ENCODE measurements at regions not wholly inside any gene's neighbourhood (a gene's known extent, or its start where the extent isn't known, plus 50 kb on each side); places are given as distances from the start of the nearest gene placed in this dataset.
A peak's percentile ranks its signal among the peaks of the same experiment; 100 is the strongest.

DNA sequence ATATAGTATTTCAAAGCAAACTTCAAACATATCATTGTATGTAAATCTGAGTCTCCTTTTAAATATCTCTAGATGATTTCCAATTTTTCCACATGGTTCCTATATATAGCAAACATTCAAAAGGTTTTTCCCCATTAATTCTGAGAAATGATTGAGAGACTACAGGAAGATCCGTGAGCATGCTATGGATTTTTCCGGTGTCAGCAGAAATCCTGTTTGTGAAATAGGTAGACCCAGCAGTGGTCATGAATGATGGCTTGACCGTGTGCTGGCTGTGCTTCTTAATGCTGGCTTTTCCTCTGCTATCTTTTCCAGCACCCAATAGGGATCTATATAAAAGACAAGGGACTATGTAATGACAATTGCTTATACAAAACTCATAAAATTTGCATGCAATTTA, 485.3 kb downstream of the PSAT1 start:
- in situ Hi-C loops (cut with HindIII; ENCODE audit: low pct_unique_long_range_greater_than_20kb, low sequenced_read_pairs) = no loop called here
- no peak for DNase-seq (ENCODE audit: low read depth)

DNA sequence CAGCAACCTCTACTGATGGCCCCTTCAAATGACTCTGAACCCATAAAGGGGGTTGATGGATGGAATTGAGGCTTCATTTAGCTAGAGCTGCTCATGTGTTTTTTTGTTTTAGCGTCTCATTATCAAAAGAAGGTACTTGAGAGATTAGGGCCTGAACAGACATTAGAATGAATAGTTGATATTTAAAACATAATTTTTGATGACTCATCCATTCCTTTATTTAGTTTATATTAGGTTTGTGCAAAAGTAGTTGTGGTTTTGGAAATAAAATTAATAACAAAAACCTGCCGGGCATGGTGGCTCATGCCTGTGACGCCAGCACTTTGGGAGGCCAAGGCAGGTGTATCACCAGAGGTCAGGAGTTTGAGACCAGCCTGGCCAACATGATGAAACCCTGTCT, 485.9 kb downstream of the PSAT1 start:
- DNase-seq (ENCODE audit: low read depth) = no peak
- in situ Hi-C loops (cut with HindIII; ENCODE audit: low pct_unique_long_range_greater_than_20kb, low sequenced_read_pairs) = no loop called here

DNA sequence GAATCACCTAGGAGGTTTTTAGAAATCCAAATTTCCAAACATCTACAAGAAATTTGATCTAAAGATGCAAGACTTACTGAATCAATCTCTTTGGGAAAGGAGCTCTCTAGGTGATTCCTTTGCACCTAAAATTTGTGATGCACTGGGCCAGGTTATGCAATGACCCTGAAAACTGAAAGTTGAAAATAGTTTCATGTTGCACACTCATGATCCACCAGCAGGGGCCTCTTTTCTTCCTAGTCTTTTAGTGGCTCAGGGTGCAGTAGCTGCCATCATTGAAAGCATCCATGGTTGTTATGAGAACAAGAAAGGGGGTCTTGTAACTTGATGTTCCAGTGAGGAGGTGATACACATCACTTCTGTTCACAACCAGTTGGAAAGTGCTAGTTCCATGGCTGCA, 486.8 kb downstream of the PSAT1 start:
- in situ Hi-C loops (cut with HindIII; ENCODE audit: low pct_unique_long_range_greater_than_20kb, low sequenced_read_pairs) = no loop called here
- DNase-seq (ENCODE audit: low read depth) = no peak

DNA sequence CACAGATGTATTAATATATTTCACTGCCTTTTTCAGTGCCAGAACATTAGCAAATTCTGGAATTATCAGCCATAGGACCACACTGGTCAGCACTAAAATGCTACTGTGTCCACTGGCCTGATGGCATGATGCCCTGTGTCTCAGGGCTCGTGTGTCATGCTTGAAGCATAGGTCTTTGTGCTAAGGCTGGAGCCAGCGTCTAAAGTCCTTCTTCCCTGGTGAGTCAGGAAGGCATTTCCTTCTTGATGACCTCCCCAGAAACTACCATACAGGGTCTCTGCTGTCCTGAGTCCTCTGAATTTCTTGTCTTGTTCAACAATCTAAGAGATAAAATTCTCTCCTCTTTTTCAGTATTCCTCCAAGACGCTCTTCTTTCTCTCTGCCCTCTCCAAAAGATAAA, 489.9 kb downstream of the PSAT1 start:
- DNase-seq (ENCODE audit: low read depth) = no peak
- in situ Hi-C loops (cut with HindIII; ENCODE audit: low pct_unique_long_range_greater_than_20kb, low sequenced_read_pairs) = no loop called here

DNA sequence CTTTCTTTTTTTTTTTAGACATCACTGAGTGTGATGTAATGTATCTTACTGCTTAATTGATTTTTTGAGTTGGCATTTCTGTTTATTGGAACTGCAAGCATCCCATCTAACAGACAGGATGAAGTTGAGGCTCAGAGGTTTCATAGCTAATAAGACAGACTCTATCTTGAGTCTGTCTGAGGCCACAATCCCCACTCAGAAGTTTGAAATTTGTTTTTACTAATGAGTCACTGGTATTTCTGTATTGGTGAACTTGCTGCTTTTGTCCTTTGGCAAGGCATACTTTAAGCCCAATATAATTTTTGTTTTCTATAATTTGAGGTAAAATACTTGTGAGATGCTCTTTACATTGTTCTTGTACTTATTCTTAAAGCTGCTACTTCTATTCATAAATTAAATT, 491.2 kb downstream of the PSAT1 start:
- DNase-seq (ENCODE audit: low read depth) = no peak

DNA sequence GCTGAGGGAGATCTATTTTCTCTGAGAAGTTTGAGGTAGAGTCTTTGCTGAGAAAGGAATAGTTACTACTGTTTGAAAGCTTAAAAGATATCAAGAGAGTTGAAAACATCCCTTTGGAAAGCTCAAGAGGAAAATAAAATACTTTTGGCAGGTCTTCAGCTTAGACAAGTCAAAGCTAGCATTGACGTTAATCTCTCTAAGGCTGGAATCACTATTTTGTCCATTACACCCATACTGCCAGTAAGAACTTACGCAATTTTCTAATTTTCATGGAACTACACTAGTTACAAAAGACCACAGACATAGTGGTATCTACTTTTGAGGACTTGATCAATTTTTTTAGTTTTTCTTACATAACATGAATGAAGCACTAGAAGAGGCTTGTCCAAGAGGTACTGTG, 494.9 kb downstream of the PSAT1 start:
- in situ Hi-C loops (cut with HindIII; ENCODE audit: low pct_unique_long_range_greater_than_20kb, low sequenced_read_pairs) = no loop called here

More for the DNA sequence above, 491.2 kb downstream of the PSAT1 start:
- in situ Hi-C loops (cut with HindIII; ENCODE audit: low pct_unique_long_range_greater_than_20kb, low sequenced_read_pairs) = no loop called here

DNA sequence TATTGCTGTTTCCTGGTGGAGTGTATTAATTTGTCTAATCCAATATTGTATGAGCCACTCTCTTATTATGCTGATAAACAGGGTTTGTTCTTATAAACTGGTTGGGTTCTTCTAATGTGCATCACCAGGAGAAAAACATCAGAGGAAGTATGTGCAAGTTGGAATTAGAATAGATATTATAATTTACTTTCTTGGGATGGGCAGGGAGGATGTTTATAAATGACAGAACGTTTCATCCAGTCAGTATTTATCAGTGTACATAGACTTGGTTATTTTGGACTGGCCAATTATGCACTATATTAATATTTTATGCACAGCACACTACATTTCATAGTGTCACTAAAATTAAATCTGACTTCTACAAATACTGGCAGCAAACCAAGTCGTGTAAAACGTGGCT, 495.8 kb downstream of the PSAT1 start:
- in situ Hi-C loops (cut with HindIII; ENCODE audit: low pct_unique_long_range_greater_than_20kb, low sequenced_read_pairs) = no loop called here
- DNase-seq (ENCODE audit: low read depth) = no peak

More for the DNA sequence above, 494.9 kb downstream of the PSAT1 start:
- DNase-seq (ENCODE audit: low read depth) = no peak

DNA sequence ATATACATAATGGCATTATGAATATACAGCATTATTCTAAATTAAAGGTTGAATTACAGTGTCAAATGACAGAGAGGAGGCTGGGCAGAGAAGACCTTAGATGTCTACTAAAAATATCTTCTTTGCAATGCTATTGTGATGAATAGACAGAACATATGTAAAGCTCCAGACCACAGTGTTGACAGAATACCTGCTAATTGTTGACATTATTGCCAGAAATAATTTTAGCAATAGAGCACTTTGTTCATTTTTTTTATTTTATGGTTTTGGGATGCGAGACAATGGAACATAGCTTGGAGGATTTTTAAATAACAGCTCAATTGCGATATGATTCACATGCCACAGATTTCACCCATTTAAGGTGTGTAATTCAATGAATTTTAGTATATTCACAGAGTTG, 508.8 kb downstream of the PSAT1 start:
- no peak for DNase-seq (ENCODE audit: low read depth)
- in situ Hi-C loops (cut with HindIII; ENCODE audit: low pct_unique_long_range_greater_than_20kb, low sequenced_read_pairs) = no loop called here

DNA sequence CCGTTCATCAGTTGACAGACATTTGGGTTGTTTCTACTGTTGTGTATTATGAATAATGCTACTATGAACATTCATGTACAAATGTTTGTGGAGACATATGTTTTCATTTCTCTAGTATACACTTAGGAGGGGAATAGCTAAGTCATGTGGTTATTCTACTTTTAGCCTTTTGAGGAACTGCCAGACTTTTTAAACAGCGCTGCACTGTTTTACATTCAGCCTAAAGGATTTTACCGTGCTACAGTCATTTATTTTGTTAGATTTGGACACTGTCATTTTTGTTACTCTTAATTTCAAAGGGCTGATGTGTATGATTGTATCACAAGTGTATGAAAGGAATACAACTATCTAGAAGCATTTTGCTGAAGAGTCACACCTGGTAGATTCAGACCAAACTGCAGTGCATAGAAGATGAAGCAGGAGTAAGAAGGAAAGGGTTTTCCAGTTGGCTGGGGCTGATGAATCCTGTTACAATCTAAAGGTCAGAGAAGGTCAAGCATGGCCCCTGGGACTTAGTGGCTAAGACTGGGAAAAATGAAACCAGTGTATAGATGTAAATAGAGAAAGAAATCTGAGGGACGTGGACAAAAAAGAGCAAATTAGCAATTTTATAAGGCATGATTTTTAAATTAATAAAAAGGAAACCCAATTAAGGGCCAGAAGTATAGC, 509.7 kb downstream of the PSAT1 start:
- in situ Hi-C loops (cut with HindIII; ENCODE audit: low pct_unique_long_range_greater_than_20kb, low sequenced_read_pairs) = no loop called here
- peak; percentile 76 for DNase-seq (ENCODE audit: low read depth)

DNA sequence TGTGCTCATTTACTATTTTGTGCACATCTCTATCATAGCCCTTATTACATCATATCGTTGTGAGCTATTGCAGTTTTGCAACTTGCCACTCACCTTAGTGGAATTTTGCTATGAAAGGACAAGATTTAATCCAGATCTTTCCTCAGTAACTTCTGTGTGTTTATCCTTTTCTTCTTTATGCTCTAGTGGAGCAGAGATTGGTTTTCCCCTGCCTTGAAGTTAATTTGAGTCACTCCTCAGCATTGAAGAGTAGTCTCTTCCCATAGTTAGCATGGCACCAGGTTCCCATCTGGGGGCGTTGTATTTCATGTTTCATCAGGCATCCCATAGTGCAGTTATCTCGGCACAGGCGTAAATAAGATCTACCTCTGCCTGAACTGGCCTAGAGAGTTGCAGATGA, 510.4 kb downstream of the PSAT1 start:
- in situ Hi-C loops (cut with HindIII; ENCODE audit: low pct_unique_long_range_greater_than_20kb, low sequenced_read_pairs) = no loop called here
- peak; percentile 94 for DNase-seq (ENCODE audit: low read depth)

DNA sequence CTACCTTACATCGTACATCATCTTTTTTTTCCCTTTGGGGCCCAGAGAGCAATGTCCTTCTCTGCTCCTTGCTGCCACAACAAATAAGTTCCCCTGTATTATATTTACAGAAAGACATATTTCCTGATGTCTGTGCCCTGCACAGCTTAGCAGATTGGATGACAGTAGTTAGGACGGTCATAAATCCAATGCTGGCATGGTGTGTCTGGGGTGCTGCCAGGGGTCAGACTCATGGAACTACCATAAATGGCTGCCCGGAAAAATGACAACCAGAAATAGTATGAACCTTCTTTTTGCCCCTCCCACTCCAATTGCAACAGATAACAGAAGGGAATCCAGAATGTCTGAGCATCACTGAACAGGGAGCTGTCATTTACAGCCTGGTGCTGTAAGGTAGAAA, 511.1 kb downstream of the PSAT1 start:
- DNase-seq (ENCODE audit: low read depth) = peak; percentile 6

DNA sequence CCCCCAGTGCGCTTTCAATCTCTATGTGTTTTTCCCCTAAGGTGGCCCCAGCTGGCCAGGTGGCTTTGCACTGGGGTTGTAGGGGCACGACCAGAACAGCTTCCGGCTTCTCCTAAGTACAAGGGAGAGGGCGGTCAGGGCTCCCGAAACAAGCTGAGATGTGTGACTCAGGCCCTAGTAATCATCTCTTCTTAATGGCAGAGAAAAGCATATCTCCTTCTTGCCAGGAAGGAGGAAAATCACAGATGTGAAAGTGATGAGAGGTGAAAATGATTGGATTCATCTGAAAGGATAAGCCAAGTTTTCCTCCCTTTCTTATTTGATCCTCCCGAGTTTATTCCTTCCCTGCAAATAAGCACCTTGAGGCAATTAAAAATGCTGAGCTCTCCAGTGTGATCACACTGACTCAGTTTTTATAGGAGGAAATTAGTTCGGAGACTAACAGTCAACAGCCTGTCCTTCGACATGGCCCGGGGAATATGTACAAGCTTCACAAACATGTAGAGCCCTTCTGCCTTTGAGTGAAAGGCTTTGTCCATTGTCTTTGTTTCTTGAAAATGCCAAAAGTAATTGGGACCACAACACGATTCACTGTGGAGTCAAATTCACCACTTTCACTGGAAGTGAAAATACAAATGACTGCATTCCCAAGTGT, 514.8 kb downstream of the PSAT1 start:
- no peak for DNase-seq (ENCODE audit: low read depth)
- in situ Hi-C loops (cut with HindIII; ENCODE audit: low pct_unique_long_range_greater_than_20kb, low sequenced_read_pairs) = no loop called here

More for the DNA sequence above, 511.1 kb downstream of the PSAT1 start:
- in situ Hi-C loops (cut with HindIII; ENCODE audit: low pct_unique_long_range_greater_than_20kb, low sequenced_read_pairs) = no loop called here

DNA sequence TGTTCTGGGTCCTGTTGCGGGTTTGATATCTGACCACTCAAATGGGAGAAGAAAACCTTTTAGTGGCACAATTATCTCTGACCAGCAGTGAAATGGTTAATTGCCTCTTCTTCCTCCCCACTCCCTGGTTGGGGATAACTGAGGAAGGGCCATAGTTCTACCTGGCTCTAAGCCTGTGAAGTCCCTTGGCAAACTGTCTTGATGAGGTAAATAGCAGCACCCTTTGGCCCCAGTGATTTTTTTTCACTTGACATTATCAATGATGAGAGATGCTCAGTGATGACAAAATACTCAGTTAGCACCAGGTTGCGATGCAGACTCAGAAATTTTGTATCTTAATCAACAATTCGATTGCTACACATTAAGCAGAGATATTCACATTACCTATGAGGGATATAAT, 515.7 kb downstream of the PSAT1 start:
- in situ Hi-C loops (cut with HindIII; ENCODE audit: low pct_unique_long_range_greater_than_20kb, low sequenced_read_pairs) = no loop called here
- DNase-seq (ENCODE audit: low read depth) = no peak

DNA sequence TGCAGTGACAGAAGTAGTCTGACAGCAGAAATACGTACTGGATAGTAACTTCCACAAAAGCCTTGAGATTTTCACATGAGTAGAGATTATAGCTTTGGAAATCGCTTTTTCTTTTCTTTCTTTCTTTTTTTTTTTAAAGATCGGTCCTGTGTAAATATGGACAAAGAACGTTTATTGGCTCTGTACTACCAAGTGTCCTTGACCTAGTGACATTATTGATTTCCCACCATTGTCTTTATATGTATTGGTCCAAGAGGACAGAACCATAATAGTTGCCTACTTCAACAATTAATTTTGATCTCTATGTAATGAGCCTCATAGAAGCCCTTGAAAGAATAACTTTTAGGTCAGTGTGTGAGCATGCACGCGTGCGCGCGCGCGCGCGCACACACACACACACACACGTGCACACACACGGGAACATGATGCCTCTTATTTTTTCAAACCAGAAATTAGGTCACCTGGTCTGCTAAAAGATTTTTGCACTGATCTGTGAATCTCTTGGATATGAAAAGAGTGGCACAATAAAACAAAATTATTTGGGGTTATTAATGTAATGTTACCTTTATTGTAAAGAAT, 516.8 kb downstream of the PSAT1 start:
- in situ Hi-C loops (cut with HindIII; ENCODE audit: low pct_unique_long_range_greater_than_20kb, low sequenced_read_pairs) = no loop called here
- no peak for DNase-seq (ENCODE audit: low read depth)

DNA sequence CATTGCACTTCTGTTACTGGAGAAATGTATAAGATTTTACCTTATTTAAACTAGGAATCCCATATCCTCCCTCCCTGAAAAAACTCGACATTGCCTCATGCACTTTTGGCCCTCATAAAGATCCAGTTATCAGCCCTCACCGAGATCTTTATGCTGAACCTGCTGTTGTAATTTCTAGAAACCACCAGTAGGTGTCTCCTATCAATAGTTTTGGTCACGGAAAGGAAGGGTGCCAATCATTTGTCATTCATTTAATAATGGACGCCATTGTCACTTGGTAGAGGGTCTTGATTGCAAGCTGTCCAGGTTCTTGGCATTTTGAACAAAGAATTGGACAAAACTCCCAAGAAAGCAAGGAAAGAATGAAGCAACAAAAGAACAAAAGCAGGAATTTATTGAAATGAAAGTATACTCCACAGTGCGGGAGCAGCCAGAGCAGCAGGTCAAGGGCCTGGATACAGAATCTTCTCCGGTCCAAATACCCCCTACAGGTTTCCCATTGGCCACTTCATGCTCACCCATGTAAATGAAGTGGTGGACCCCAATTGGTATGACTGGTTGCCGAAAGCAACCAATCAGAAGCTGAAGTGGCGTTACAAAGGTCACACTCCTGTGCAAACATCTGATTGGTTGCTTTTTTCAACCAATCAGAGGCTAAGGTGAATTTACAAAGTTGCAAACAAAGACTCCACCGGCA, 524.3 kb downstream of the PSAT1 start:
- in situ Hi-C loops (cut with HindIII; ENCODE audit: low pct_unique_long_range_greater_than_20kb, low sequenced_read_pairs) = no loop called here

DNA sequence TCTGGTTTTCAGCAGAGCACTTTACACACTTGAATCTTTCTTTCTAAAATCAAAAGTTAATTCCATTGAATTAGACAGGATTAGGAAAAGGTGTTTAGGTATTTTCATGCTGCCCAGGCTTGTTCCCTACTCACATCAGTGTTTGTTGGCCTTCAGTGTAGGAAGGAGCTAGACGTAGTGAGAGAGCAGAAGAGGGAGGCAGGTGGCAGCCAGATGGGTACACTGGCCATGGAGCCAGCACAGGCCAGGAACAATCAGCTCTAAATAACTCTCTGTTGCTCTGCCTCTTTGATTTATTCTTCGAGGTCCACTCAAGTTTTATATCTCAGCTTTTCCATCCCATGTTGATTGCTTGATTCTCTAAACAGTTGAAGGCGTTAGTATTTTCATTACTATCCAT, 529.6 kb downstream of the PSAT1 start:
- no peak for DNase-seq (ENCODE audit: low read depth)
- in situ Hi-C loops (cut with HindIII; ENCODE audit: low pct_unique_long_range_greater_than_20kb, low sequenced_read_pairs) = no loop called here

More for the DNA sequence above, 524.3 kb downstream of the PSAT1 start:
- peak; percentile 37 for DNase-seq (ENCODE audit: low read depth)

DNA sequence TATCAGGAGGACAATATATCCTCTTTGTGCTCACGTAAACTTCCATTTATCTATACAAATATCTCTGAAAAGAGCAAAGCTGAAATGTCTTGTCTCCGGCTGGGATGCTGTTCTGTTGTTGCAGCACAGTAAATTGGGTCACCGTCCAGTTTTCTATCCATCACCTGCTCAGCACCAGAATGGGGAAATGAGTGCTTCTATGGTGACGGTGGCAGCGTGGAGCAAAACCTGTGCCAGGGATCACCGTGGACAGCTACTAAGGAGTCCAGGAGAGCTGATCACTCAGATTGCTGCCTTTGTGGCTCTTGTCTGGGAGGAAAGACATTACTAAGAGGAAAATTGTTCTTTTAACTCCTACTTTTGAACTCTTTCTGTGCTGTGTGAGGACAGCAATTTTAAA, 531.6 kb downstream of the PSAT1 start:
- in situ Hi-C loops (cut with HindIII; ENCODE audit: low pct_unique_long_range_greater_than_20kb, low sequenced_read_pairs) = no loop called here
- DNase-seq (ENCODE audit: low read depth) = no peak

DNA sequence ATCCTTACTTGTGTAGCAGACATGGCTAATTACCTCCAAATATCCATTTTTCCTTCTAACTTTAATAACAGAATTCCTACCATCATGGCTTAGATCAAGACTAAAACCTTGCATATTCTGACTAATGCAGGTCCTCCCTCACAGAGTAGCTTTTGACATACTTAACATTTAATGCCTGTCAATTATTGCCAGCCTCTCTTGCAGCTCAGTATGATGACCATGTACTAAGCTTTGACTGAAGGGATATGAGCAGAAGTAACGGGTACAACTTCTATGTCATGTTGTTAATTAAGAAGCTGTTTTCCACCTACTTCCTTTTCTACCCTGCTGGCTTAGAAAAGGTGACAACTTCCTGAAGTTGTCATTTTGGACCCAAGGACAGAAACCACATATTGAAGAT, 533.4 kb downstream of the PSAT1 start:
- in situ Hi-C loops (cut with HindIII; ENCODE audit: low pct_unique_long_range_greater_than_20kb, low sequenced_read_pairs) = no loop called here
- no peak for DNase-seq (ENCODE audit: low read depth)

DNA sequence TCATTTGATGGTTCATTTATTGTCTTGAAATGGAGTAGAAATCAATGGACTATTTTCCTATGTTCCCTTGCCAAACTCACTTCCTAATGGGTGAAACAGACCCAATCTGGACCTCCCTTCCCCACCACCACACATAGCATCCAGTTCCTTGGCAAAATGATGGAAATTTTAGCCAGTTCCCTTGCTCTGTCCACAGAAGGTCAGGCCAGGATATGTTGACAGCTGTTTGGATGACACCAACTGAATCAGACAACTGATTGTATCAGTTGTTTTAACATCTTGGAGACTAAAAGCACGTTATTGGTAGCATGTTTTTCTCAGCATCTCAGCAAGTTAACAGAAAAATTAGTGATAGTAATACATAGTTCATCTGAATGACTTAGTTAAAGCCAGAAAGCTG, 534.8 kb downstream of the PSAT1 start:
- DNase-seq (ENCODE audit: low read depth) = no peak
- in situ Hi-C loops (cut with HindIII; ENCODE audit: low pct_unique_long_range_greater_than_20kb, low sequenced_read_pairs) = no loop called here
